Prostate gland (tissue), 2 donors: ENCODE measurements at regions not wholly inside any gene's neighbourhood (a gene's known extent, or its start where the extent isn't known, plus 50 kb on each side); places are given as distances from the start of the nearest gene placed in this dataset.
"Not testable (repeated sequence)": the region's sequence is repeated elsewhere in the genome, so short reads cannot be mapped to it uniquely, and the experiment has no call there.

Experiments
- DNase-seq: peaks from one replicate; pipeline ENCODE4 v3.0.0-alpha.2; 2019; ENCODE audit warnings: low spot score
- H3K27ac ChIP-seq, 2 donors: fragments of 200-600 bp; sonication (generic); 2 replicates each; pipeline ENCODE4 v1.5.1; 2017 to 2019
- H3K27me3 ChIP-seq: fragments of 200-600 bp; sonication (generic); replicated peaks from 2 replicates; pipeline ENCODE4 v1.5.1; 2019; ENCODE audit not compliant: insufficient read depth
- H3K36me3 ChIP-seq, 2 donors: fragments of 200-600 bp; sonication (generic); 1 replicate in 1 of 2; 2 replicates in 1 of 2; pipeline versions ENCODE4 v1.5.1 to v1.8.1; 2017 to 2019
- H3K4me1 ChIP-seq: fragments of 200-600 bp; sonication (generic); replicated peaks from 2 replicates; pipeline ENCODE4 v1.5.1; 2019
- H3K4me3 ChIP-seq, 2 donors: fragments of 200-600 bp; sonication (generic); 2 replicates each; pipeline ENCODE4 v1.5.1; 2017 to 2019
- H3K9me3 ChIP-seq: fragments of 200-600 bp; sonication (generic); 2 replicates; pipeline ENCODE4 v1.5.1; 2017
- CTCF ChIP-seq, 4 experiments: fragments of 200-600 bp in 2 of 4; fragments of 450-650 bp in 2 of 4; sonication (generic) in 2 of 4; IDR thresholded peaks; 1 replicate in 3 of 4; 2 replicates in 1 of 4; pipeline ENCODE4 v1.5.1; 2016 to 2019; ENCODE audit warnings: antibody characterized with exemption in 4 of 4, mild to moderate bottlenecking in 2 of 4, moderate library complexity in 2 of 4
- POLR2A ChIP-seq: fragments of 450-650 bp; IDR thresholded peaks from one replicate; pipeline ENCODE4 v1.6.1; 2016; ENCODE audit warnings: antibody characterized with exemption, mild to moderate bottlenecking
- POLR2AphosphoS5 ChIP-seq: sonication (generic); formaldehyde crosslinking; IDR thresholded peaks from one replicate; pipeline ENCODE4 v1.6.1; 2017; ENCODE audit warnings: antibody characterized with exemption
- WGBS: methylation state at CpG from one replicate; pipeline ENCODE4 v1.1.5; 2018; 5-methylcytosine and 5-hydroxymethylcytosine counted together
- intact Hi-C: fragments of 100-400 bp; cut with DNase I; formaldehyde crosslinking; loops from one replicate; pipeline ENCODE4 v1.14.2; 2022

- H3K36me3 ChIP-seq, result no peaks in the 10 kb centered on the region
- no peaks in the 10 kb centered on the region for H3K9me3 ChIP-seq
- H3K27ac ChIP-seq, result no peak overlapping the region
- WGBS, result 91% methylated on average over 10 of the region's 10 CpGs
- no peaks in the 10 kb centered on the region for H3K4me1 ChIP-seq
- TF ChIP-seq CTCF (IDR thresholded peaks at IDR 0.05), result no peak
- no peak for TF ChIP-seq POLR2AphosphoS5
- no peak for TF ChIP-seq POLR2A
- intact Hi-C loops, result no loop called here
- no peaks in the 10 kb centered on the region for H3K27me3 ChIP-seq
- no peak overlapping the region for H3K4me3 ChIP-seq
- no peak for DNase-seq
Measured at GRCh38 chr9:87372356-87372851, 125.3 kb upstream of the DAPK1 start.

- intact Hi-C loops, H3K4me3 ChIP-seq: not testable (repeated sequence)
Measured at GRCh38 chr9:87374023-87374919, 123.4 kb upstream of the DAPK1 start.

GRCh38 chr9:87375397-87376073 lies 122.1 kb upstream of the DAPK1 start:
- no peak for DNase-seq
- no peak for TF ChIP-seq CTCF (IDR thresholded peaks at IDR 0.05)
- TF ChIP-seq POLR2AphosphoS5, result no peak
- no peak for TF ChIP-seq POLR2A
- H3K36me3 ChIP-seq, result no peaks in the 10 kb centered on the region
- intact Hi-C loops, result no loop called here
- H3K4me1 ChIP-seq, result no peaks in the 10 kb centered on the region
- no peaks in the 10 kb centered on the region for H3K9me3 ChIP-seq
- no peaks in the 10 kb centered on the region for H3K27me3 ChIP-seq
- 86% methylated on average over 7 of the region's 7 CpGs for WGBS
- no peak overlapping the region for H3K27ac ChIP-seq
- H3K4me3 ChIP-seq, result no peak overlapping the region

More at GRCh38 chr9:87374023-87374919, 123.4 kb upstream of the DAPK1 start:
- H3K27me3 ChIP-seq, H3K9me3 ChIP-seq, H3K4me1 ChIP-seq, H3K36me3 ChIP-seq, DNase-seq, H3K27ac ChIP-seq: not testable (repeated sequence)
- 86% methylated on average over 10 of the region's 10 CpGs for WGBS

GRCh38 chr9:87378676-87379075 lies 119.0 kb upstream of the DAPK1 start:
- no peaks in the 10 kb centered on the region for H3K27me3 ChIP-seq
- intact Hi-C loops, result no loop called here
- no peak for DNase-seq

More at GRCh38 chr9:87378676-87379075, 119.0 kb upstream of the DAPK1 start:
- H3K36me3 ChIP-seq, result no peaks in the 10 kb centered on the region
- no peak overlapping the region for H3K27ac ChIP-seq
- no peaks in the 10 kb centered on the region for H3K9me3 ChIP-seq
- H3K4me1 ChIP-seq, result no peaks in the 10 kb centered on the region
- TF ChIP-seq POLR2AphosphoS5 (no peak), CTCF (IDR thresholded peaks at IDR 0.05) (no peak), POLR2A (no peak)
- WGBS, result 38% methylated on average over 1 of the region's 1 CpG
- H3K4me3 ChIP-seq, result no peak overlapping the region
